ENCODE measurements at regions not wholly inside any gene's neighbourhood (a gene's known extent, or its start where the extent isn't known, plus 50 kb on each side); places are given as distances from the start of the nearest gene placed in this dataset.

DNA sequence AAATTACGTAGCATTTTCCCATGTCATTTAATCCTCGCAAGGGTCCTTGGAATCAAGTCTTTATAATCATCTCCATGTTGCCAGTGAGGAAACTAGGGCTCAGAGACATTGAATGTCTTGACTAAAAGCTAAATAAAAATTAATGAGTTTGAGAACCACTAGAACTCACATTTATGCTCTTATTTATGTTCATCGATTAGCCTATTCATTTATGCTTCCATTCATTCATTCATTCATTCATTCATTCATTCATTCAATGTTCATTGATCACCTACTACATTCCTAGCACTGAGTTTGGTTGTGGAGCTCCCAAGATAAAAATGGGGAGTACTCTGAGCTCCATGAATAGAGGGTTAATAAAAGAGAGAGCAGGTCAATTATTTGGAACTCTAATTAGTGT lies 59.7 kb downstream of the KCNA1 start:
- no peak for DNase-seq

DNA sequence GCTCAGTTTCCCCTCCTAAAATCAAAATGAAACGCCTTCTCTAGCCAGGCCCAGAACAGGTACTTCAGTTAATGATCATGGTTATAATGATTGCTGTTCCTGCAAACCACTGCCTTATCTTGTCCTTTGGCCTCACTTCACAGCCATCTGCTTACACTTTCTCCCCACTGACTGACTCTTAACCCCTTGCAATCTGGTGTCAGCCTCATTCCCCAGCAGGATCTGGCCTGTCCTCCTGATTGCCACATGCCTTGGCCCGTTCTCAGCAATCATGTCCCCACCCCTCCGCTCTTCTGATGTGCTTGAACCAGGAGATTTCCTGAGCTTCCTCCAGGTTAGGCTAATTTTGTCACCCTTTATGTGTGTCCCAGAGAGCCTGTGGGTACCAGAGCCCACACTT lies 64.5 kb downstream of the KCNA1 start:
- no peak for DNase-seq

DNA sequence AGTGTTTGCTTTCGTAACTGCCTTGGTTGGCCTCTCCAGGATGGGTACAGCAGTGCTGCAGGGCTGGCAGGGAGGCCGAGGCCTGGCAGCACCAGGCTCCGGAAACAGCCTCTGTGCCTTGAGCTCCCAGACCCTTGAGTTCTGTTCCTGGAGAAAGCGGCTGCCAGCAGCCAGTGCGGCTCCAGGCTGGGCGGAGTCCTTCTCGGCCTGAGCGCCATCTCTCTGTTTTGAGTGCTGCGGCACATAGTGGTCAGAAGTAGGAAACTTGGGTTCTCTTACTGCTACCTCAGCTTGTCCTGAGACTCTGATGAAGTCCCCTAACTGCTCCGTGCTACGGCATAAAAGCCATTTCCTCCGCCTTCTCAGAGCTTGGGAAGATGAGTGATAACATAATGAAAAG lies 65.9 kb downstream of the KCNA1 start:
- no peak for DNase-seq

DNA sequence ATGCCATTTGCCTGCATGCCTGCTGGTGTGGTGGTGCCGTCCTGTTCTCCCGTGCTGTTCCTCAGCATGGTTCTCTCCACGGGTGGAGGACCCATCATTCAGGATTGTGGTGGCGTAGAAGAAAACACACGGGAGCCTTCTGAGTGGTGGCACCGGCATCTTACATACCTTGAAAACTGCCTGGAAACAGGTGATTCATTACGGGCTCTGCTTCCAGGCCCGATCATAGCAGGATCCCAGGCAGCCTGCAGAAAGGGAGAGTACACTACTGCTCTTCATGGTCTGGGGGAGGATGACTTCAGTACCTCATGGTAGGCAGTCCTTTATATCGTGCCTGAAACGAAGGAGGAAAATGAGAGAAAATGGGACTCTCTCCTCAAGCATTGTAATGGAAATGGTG lies 66.6 kb upstream of the KCNA5 start:
- DNase-seq: no peak

DNA sequence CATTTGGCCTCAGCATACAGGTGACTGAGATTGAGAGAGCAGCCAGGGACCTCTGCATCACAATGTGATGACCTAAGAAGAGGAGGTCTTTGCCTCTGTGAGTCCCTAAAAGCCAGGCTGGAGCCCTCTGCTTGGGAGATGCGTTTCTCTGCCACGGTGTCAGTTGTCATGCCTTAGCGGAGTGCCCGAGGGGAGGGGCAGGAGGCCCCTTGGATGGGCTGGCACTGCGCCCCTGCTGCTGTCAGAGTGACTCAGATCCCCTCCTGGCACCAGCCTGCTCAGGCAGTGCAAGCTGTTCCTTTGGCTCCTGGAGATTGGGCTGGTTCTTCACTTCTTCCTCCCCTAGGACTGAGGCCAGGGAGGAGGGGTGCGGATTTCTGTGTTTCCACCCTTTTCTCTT lies 64.9 kb upstream of the KCNA5 start:
- peak; percentile 2 for DNase-seq

DNA sequence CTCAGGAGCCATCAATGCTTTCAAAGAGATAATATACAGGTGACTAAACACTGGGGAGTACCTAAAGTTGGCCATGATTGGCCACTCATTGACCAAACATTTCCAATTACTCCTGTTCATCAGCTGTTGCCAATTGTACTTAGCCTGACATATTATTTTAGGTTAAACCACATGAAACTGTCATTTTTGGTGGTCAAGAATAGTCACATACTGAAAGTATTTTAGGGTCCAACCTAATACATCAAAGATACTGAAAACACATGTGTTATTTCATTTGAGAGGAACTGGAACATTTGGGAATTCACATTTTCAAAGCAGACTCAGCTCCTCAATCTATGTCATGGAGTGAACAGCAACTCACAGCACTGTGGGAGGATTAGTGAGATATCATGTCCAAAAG lies 63.9 kb upstream of the KCNA5 start:
- DNase-seq: no peak

DNA sequence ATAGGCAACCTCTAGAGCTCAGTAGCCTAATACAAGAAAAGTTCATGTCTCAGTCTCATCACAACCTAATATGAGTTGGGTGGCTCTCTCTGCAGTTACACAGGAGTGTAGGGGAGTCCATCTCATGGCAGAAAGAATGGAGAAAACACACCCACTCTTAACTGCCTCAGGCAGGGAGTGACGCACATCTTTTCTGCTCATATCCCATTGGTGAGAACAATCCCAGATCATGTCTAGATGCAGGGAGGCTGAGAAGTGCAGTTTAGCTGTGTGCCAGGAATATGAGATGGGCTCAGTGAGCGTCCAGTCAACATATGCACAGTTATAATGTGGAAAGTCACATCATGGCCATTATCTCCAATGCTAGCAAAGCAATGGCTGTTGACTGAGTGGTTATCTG lies 59.3 kb upstream of the KCNA5 start:
- DNase-seq: no peak

DNA sequence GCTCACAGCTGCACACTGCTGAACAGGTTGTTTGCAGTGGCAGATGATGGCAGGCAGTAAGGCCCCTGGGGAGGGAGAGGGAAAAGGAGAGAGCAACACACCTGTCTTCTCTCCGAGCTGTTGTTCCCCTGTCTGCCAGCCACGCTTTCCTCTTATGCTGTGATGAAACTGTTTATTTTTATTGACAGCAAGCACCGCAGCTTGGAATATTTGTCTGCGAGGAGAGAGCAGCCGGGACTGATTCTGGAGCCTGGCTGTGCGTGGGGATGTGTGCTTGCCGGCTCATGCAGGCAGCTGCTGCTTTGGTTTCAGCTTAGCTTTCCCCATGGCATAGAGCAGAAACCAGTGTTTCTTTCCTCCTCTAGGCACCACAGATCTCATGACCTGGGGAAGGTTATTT lies 58.7 kb upstream of the KCNA5 start:
- DNase-seq: peak; percentile 5

DNA sequence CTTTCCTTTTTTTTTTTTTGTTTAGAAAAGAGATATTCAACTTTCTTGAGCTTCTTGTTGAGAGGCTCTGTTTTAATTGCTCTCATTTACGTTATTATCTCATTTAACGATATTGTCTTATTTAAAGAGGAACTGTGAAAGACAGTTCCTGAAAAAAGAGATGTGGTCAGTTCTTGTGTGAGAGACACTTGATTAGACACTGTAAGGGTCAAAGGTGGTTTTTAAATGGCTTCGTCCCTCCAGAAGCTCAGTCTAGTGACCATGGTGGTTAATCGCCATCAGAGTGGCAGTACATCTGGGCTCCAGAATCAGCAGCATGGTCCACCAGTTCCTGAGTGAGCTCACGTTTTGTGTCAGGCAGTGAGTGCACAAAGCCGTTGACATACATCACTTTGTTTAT lies 57.9 kb upstream of the KCNA5 start:
- no peak for DNase-seq

DNA sequence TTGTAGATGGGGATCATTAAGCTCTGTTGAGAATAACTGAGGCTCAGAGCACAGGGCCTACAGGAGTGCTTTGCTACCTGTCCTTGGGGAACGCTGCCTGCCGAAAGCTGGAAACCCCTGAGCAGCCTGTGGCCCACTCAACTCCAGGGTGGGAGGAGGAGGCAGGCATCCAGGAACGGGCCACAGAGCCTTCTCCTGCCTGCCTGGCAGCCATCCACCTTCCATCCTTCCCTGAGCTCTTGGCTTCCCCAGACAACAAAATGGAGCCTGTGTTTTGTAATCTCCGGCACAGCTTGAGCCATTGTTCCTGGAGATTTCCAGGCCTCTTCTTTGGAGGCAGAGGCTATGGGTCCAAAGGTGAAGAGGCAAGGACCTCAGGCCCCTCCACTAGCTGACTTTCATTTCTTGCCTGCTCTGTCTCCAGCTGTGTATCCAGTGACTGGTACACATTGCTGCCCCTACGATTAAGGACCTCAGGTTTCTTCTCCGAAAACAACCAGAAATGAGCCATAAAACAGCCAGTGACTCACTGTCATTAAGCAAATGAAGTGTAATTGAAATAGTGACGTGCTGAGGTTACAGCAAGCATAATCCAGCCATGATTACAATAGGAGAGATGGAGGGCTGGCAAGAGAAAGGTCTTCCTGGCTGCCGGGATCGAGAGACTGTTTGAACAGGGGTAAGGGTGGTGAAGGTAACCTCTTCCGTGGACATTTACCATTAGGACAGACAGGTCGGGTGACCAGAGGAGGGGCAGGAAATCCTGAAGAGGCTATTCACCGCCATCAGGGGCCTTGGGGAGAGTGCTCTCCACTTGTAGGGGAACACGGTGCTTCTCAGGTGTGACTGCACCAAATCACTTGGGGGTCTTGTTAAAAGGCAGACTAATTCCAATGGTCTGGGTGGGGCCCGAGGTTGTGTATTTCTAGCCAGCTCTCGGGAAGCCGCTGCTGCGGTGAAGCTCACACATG lies 56.3 kb upstream of the KCNA5 start:
- DNase-seq: no peak

DNA sequence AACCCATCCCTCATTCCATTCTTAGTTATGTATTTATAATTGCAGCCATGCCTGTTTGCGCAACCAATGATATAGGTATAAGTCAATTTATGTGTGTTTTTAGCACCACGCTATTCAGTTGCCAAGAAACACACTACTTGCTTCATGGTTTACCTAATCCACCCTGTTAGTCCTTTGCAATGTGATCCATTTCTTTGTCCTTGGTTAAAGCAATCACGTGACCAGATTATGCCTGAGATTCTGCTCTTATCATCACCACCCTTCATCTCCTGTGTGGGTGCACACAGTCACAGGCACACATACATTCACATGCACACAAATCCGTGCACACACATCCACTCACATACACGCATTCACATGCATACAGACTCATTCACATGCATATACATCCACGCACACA lies 52.3 kb upstream of the KCNA5 start:
- DNase-seq: no peak

DNA sequence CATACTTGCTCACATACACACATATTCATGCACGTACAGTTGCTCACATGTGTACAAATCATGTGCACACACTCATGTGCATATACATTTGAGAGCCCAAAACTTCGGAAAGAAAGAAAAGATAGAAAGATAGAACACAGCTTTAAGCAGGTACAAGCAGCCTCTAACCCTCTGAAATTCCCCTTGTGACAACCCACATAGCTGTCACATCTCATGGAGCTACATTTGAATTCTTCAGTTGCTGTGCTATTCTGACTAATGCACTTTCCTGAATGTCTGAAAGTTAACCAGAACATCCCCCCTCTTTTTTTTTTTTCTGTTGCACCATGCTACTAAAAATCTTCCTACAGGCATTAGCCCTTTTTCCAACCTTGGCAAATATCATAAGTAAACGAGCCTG lies 51.9 kb upstream of the KCNA5 start:
- DNase-seq: no peak

DNA sequence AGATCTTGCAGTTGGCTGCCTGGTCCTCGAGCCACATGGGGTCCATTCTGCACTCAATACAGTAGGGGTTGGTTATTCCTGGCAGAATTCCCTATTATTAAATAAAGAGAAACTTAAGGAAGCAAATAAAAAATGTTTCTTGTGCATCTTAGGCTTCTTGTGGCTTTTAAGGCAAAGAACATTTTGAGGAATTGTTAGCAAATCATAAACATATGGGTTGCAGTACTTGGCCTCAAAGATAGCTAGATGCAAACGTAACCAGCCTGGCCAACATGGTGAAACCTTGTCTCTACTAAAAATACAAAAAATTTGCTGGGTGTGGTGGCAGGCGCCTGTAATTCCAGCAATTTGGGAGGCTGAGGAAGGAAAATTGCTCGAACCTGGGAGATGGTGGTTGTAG lies 50.8 kb upstream of the KCNA5 start:
- DNase-seq: no peak
